PFSK-1 (cell line): ENCODE measurements at regions not wholly inside any gene's neighbourhood (a gene's known extent, or its start where the extent isn't known, plus 50 kb on each side); places are given as distances from the start of the nearest gene placed in this dataset.

Experiments
- FOXP2 ChIP-seq: optimal IDR thresholded peaks from 2 replicates; pipeline ENCODE3; 2011; ENCODE audit warnings: borderline replicate concordance, control low read depth, inconsistent platforms; ENCODE audit not compliant: insufficient read depth; ENCODE audit errors: extremely low read length, extremely low read depth
- POLR2AphosphoS5 ChIP-seq: IDR thresholded peaks from 2 replicates; pipeline ENCODE4 v1.6.1; 2012; ENCODE audit warnings: low read depth, mild to moderate bottlenecking, control low read depth, low read length, moderate library complexity
- REST ChIP-seq, 2 experiments: IDR thresholded peaks; 2 replicates each; pipeline versions ENCODE4 v1.6.1 to v1.8.0; 2011 to 2012; ENCODE audit warnings: low read depth in 2 of 2, low read length in 2 of 2, control low read depth in 1 of 2, inconsistent platforms in 1 of 2, mild to moderate bottlenecking in 1 of 2, moderate library complexity in 1 of 2; ENCODE audit not compliant: insufficient read depth in 1 of 2
- SIN3A ChIP-seq: IDR thresholded peaks from 2 replicates; pipeline ENCODE4 v1.6.1; 2012; ENCODE audit warnings: mild to moderate bottlenecking, low read length, moderate library complexity, borderline replicate concordance; ENCODE audit not compliant: insufficient read depth
- TAF1 ChIP-seq: IDR thresholded peaks from 2 replicates; pipeline ENCODE4 v1.6.1; 2012; ENCODE audit warnings: low read length, control low read depth, borderline replicate concordance; ENCODE audit not compliant: insufficient read depth

- TF ChIP-seq SIN3A (no peak), FOXP2 (no peak), REST (IDR thresholded peaks at IDR 0.05; ENCODE audit: insufficient read depth in 1 of 2, low read depth in 2 of 2, low read length in 2 of 2) (no peak), POLR2AphosphoS5 (no peak), TAF1 (no peak)
Observed at GRCh38 chr4:95985051-95985450, 145.2 kb downstream of the PDHA2 start.

DNA sequence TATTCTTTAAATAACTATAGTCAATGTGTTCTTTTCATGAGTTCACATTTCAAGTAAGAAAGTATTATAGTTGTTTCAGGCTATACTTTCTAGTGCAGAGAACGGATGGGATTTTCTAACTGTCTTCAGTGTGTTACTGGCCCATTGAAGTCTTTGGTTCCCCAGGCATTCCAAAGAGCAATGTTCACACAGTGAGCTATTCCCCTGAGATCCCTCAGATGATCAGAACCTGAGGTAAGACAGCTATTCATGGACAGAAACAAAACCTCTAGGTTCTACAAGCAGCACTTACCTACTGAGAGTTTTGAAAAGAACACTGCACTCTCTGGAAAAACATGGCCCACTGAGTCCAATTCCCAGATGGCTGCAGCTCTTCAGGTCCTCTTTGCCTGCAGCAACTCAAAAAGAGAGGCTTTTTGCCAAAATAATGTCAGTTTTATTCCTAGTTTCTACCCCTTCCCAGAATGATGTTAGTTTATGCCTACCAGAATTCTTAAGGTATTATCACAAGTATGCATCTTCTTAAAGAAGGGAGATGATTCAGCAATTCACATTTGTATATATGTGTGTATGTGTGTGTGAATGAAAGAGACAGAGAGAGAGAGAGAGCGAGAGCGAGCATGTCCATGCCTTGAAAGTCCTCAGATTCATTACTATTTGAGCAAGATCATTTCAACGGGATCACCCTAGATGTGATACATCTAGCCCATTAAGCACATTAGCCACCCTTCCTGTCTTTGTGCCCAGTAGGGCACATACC lies 146.1 kb downstream of the PDHA2 start:
- TF ChIP-seq REST (IDR thresholded peaks at IDR 0.05; ENCODE audit: insufficient read depth in 1 of 2, low read depth in 2 of 2, low read length in 2 of 2), result no peak
- no peak for TF ChIP-seq FOXP2

GRCh38 chr4:95987851-95988250 lies 148.0 kb downstream of the PDHA2 start:
- no peak for TF ChIP-seq TAF1
- TF ChIP-seq SIN3A, result no peak
- TF ChIP-seq REST (IDR thresholded peaks at IDR 0.05; ENCODE audit: insufficient read depth in 1 of 2, low read depth in 2 of 2, low read length in 2 of 2), result no peak
- no peak for TF ChIP-seq FOXP2
- TF ChIP-seq POLR2AphosphoS5, result no peak

GRCh38 chr4:95998311-95998710 lies 158.4 kb downstream of the PDHA2 start:
- TF ChIP-seq FOXP2 (no peak), POLR2AphosphoS5 (no peak), REST (IDR thresholded peaks at IDR 0.05; ENCODE audit: insufficient read depth in 1 of 2, low read depth in 2 of 2, low read length in 2 of 2) (no peak), TAF1 (no peak), SIN3A (no peak)
